SU-DHL-6 (cell line): ENCODE measurements at regions not wholly inside any gene's neighbourhood (a gene's known extent, or its start where the extent isn't known, plus 50 kb on each side); places are given as distances from the start of the nearest gene placed in this dataset.

Experiments used
- EZH2phosphoT487 ChIP-seq: fragments of 200-600 bp; sonication (generic), shearing (Covaris generic); conservative IDR thresholded peaks from 2 replicates; pipeline ENCODE4 v1.6.1; 2018; ENCODE audit warnings: mild to moderate bottlenecking, antibody characterized with exemption, low read length, moderate library complexity, mixed read lengths
- TF ChIP-seq, protein P1 (sequence below): fragments of 200-600 bp; sonication (generic); IDR thresholded peaks from one replicate; pipeline ENCODE4 v1.5.1; 2017; ENCODE audit warnings: antibody characterized with exemption, mild to moderate bottlenecking, low read length, moderate library complexity; ENCODE audit not compliant: insufficient read depth, poor library complexity, severe bottlenecking

- TF ChIP-seq, protein P1, sequence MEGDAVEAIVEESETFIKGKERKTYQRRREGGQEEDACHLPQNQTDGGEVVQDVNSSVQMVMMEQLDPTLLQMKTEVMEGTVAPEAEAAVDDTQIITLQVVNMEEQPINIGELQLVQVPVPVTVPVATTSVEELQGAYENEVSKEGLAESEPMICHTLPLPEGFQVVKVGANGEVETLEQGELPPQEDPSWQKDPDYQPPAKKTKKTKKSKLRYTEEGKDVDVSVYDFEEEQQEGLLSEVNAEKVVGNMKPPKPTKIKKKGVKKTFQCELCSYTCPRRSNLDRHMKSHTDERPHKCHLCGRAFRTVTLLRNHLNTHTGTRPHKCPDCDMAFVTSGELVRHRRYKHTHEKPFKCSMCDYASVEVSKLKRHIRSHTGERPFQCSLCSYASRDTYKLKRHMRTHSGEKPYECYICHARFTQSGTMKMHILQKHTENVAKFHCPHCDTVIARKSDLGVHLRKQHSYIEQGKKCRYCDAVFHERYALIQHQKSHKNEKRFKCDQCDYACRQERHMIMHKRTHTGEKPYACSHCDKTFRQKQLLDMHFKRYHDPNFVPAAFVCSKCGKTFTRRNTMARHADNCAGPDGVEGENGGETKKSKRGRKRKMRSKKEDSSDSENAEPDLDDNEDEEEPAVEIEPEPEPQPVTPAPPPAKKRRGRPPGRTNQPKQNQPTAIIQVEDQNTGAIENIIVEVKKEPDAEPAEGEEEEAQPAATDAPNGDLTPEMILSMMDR = no peak
- no peak for TF ChIP-seq EZH2phosphoT487
Observed at GRCh38 chr2:64400733-64401528, 53.0 kb upstream of the LGALSL start.
